A549 (cell line): ENCODE measurements at regions not wholly inside any gene's neighbourhood (a gene's known extent, or its start where the extent isn't known, plus 50 kb on each side); places are given as distances from the start of the nearest gene placed in this dataset.

Source experiments
- CTCF ChIP-seq: fragments of >200 bp; sonication (Bioruptor Twin); formaldehyde crosslinking; IDR thresholded peaks from 3 replicates; pipeline ENCODE4 v1.5.1; 2016
- POLR2A ChIP-seq: IDR thresholded peaks from 2 replicates; pipeline ENCODE4 v1.6.1; 2012; ENCODE audit warnings: mild to moderate bottlenecking, low read length
- POLR2AphosphoS2 ChIP-seq: conservative IDR thresholded peaks from 2 replicates; pipeline ENCODE4 v1.6.1; 2012; ENCODE audit warnings: low read length, improper control_type of control experiment, inconsistent platforms

DNA sequence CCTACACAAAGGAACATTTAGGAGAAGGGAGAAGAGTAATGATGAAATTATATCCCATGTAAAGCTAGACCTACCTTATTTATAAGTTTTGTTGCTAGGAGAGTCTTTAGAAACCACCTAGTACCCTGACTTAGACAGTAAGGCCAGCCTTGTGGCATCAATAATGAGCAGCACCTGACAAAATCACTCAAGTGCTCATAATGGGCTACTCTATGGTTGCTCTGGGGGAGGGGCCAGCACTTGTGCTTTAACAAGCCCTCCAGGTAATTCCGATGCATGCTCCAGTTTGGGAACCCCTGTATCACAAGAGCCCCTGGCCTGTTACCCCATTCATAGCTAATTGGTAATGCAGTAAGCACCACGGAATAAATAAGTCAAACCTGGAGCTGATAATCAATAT, 102.9 kb upstream of the ALK start:
- no peak for TF ChIP-seq POLR2AphosphoS2
- TF ChIP-seq POLR2A: no peak
- no peak for TF ChIP-seq CTCF
